ENCODE measurements at regions not wholly inside any gene's neighbourhood (a gene's known extent, or its start where the extent isn't known, plus 50 kb on each side); places are given as distances from the start of the nearest gene placed in this dataset.

DNA sequence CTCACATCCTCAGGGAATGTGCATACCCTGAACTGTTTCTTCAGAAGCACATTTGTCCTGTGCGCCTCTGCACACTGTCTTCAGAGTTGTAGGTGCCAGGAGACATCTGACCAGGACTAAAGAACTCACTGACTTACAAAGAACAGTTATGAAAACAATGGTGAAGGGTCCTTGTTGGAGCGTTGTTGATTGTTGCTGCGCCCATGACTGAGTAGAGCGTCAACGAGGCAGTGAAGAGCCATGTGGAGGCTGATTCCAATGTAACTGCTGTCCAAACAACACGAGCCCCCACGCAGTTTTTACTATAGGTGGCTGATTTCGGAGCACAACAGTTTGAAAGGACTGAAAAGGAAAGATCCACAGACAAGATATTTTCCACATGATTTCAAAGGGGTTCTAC, 380.3 kb downstream of the CDH26 start:
- peaks cover 2% of the 10 kb centered on the region for H3K27me3 Mint-ChIP-seq (ENCODE audit: unreplicated experiment)
- no peak overlapping the region for H3K27ac Mint-ChIP-seq (ENCODE audit: unreplicated experiment)
- H3K4me3 Mint-ChIP-seq (ENCODE audit: unreplicated experiment): no peak overlapping the region
- no peaks in the 10 kb centered on the region for H3K9me3 Mint-ChIP-seq (ENCODE audit: unreplicated experiment)
- H3K4me1 Mint-ChIP-seq (ENCODE audit: low read depth, unreplicated experiment): peaks cover 11% of the 10 kb centered on the region
- TF ChIP-seq, protein P1, sequence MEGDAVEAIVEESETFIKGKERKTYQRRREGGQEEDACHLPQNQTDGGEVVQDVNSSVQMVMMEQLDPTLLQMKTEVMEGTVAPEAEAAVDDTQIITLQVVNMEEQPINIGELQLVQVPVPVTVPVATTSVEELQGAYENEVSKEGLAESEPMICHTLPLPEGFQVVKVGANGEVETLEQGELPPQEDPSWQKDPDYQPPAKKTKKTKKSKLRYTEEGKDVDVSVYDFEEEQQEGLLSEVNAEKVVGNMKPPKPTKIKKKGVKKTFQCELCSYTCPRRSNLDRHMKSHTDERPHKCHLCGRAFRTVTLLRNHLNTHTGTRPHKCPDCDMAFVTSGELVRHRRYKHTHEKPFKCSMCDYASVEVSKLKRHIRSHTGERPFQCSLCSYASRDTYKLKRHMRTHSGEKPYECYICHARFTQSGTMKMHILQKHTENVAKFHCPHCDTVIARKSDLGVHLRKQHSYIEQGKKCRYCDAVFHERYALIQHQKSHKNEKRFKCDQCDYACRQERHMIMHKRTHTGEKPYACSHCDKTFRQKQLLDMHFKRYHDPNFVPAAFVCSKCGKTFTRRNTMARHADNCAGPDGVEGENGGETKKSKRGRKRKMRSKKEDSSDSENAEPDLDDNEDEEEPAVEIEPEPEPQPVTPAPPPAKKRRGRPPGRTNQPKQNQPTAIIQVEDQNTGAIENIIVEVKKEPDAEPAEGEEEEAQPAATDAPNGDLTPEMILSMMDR (IDR thresholded peaks at IDR 0.05; ENCODE audit: partially characterized antibody, unreplicated experiment): no peak
- peaks cover 5% of the 10 kb centered on the region for H3K36me3 Mint-ChIP-seq (ENCODE audit: unreplicated experiment)
- DNase-seq: no peak

DNA sequence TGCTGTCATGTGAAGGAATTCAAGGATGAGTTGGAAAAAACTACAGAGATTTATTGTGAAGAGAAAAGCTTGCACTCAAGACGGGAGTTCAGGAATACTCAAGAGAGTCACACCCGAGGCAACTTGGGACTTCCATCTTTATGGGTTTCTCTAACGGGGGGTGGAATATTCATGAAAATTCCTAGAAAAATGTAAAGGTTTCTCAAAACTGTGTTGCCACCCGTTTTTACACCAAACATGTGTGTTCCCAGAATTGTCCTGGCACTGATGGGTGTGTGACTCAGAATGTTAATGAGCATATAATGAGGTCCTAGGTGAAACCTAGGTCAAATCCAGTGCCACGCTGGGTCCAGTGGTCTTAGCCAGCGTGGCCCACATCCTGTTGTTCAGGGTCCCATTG, 381.5 kb downstream of the CDH26 start:
- Mint-ChIP-seq H3K4me1 (ENCODE audit: low read depth, unreplicated experiment) (peaks cover 11% of the 10 kb centered on the region), H3K9me3 (ENCODE audit: unreplicated experiment) (no peaks in the 10 kb centered on the region), H3K4me3 (ENCODE audit: unreplicated experiment) (no peak overlapping the region), H3K27me3 (ENCODE audit: unreplicated experiment) (peaks cover 4% of the 10 kb centered on the region), H3K27ac (ENCODE audit: unreplicated experiment) (no peak overlapping the region), H3K36me3 (ENCODE audit: unreplicated experiment) (peaks cover 5% of the 10 kb centered on the region)
- no peak for DNase-seq
- TF ChIP-seq, protein P1 (IDR thresholded peaks at IDR 0.05; ENCODE audit: partially characterized antibody, unreplicated experiment): no peak

DNA sequence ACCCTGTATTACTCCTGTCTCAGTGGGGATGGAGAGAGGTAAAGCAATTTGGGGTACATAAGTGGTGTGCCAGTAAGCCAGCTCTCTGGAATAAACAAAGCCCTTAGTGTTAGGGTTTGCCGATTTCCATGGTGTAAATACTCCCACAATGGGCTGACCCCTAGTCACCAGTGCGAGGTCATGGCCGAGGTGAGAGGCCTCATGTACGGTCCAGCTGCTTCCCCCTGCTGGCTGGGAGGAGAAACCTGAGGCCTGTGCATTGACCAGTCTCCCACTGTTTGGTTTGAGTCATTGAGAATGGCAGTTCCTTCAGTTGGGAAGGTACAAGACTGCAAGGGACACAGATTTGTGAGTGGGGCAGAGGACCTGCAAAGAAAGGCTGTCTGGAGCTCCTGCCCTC, 382.0 kb downstream of the CDH26 start:
- Mint-ChIP-seq H3K27ac (ENCODE audit: unreplicated experiment) (no peak overlapping the region), H3K4me1 (ENCODE audit: low read depth, unreplicated experiment) (peaks cover 11% of the 10 kb centered on the region), H3K36me3 (ENCODE audit: unreplicated experiment) (peaks cover 5% of the 10 kb centered on the region), H3K27me3 (ENCODE audit: unreplicated experiment) (peaks cover 4% of the 10 kb centered on the region), H3K4me3 (ENCODE audit: unreplicated experiment) (no peak overlapping the region), H3K9me3 (ENCODE audit: unreplicated experiment) (no peaks in the 10 kb centered on the region)
- DNase-seq: no peak
- TF ChIP-seq, protein P1 (IDR thresholded peaks at IDR 0.05; ENCODE audit: partially characterized antibody, unreplicated experiment): no peak

DNA sequence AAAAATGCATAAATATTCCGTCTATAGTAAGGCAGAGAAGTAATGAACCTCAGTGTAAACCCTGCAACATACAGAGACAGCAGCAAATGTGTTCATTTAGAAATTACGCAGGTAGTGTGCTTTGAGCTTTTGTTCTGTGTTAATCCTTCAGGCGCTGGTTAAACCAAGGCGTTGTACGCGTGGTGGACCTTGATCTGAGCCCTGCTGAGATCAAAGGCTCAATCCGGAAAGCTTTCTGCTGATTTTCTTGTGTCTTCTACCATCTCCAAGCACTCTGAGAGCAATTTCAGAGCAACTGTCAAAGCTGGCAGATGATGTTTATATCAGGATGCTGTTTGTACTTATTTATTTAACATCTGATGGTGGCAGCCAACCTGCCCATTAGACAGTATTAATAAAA, 382.8 kb downstream of the CDH26 start:
- Mint-ChIP-seq H3K4me1 (ENCODE audit: low read depth, unreplicated experiment) (peaks cover 11% of the 10 kb centered on the region), H3K27ac (ENCODE audit: unreplicated experiment) (no peak overlapping the region), H3K4me3 (ENCODE audit: unreplicated experiment) (no peak overlapping the region), H3K27me3 (ENCODE audit: unreplicated experiment) (peaks cover 4% of the 10 kb centered on the region), H3K36me3 (ENCODE audit: unreplicated experiment) (peaks cover 9% of the 10 kb centered on the region), H3K9me3 (ENCODE audit: unreplicated experiment) (no peaks in the 10 kb centered on the region)
- DNase-seq: no peak
- TF ChIP-seq, protein P1 (IDR thresholded peaks at IDR 0.05; ENCODE audit: partially characterized antibody, unreplicated experiment): no peak

DNA sequence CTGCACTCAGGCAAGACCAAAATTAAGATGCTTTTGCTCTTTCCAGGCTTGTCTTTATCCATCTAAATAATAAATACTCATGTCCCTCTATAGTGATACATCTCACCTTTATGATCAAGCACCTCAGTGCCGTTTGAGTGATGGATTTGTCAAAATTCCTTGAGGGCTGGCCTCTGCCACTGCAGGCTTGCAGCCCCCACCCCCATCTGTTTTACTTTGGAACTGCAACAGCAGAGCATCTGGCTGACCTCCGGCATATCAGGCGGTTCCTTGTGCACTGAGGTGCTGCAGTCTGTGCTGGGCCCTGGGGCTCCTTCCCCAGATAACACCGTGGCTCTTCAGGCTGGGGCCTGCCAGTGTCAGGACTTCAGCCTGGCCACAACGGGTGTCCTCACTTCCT, 386.9 kb downstream of the CDH26 start:
- TF ChIP-seq, protein P1 (IDR thresholded peaks at IDR 0.05; ENCODE audit: partially characterized antibody, unreplicated experiment): no peak
- Mint-ChIP-seq H3K9me3 (ENCODE audit: unreplicated experiment) (no peaks in the 10 kb centered on the region), H3K4me3 (ENCODE audit: unreplicated experiment) (no peak overlapping the region), H3K4me1 (ENCODE audit: low read depth, unreplicated experiment) (no peaks in the 10 kb centered on the region), H3K36me3 (ENCODE audit: unreplicated experiment) (peaks cover 4% of the 10 kb centered on the region), H3K27me3 (ENCODE audit: unreplicated experiment) (peaks cover 2% of the 10 kb centered on the region), H3K27ac (ENCODE audit: unreplicated experiment) (no peak overlapping the region)
- no peak for DNase-seq
